HCT116 (cell line): ENCODE measurements at regions not wholly inside any gene's neighbourhood (a gene's known extent, or its start where the extent isn't known, plus 50 kb on each side); places are given as distances from the start of the nearest gene placed in this dataset.

Source experiments
- ATAC-seq: fragments of 200-7000 bp; cut with Tn5 transposase; 2 replicates; pipeline ENCODE4 v1.9.1; 2020; ENCODE audit warnings: mild to moderate bottlenecking, moderate library complexity
- BruUV-seq: library from RNA; stranded (reverse); fragments of 400-500 nt; replicated peaks from 2 replicates; lab custom pipeline; 2021; lab: Mats Ljungman, UMichigan
- CTCF ChIA-PET: fragments of 300-600 bp; sonication (Branson Sonifier 250); formaldehyde crosslinking; loops from one replicate; lab custom pipeline; 2021; ENCODE audit warnings: antibody characterized with exemption; lab: Charles Lee
- POLR2A ChIA-PET: fragments of 300-600, 350-600 bp; sonication (Branson Sonifier 250); formaldehyde crosslinking; loops from one replicate; lab custom pipeline; 2021; ENCODE audit warnings: antibody characterized with exemption; lab: Charles Lee
- RAD21 ChIA-PET, 2 experiments: fragments of 300-600 bp; sonication (Branson Sonifier 250); formaldehyde crosslinking; loops; one replicate each; lab custom pipeline; 2023; ENCODE audit warnings: low total read pairs in 2 of 2; ENCODE audit not compliant: uncharacterized antibody in 2 of 2, unreplicated experiment in 2 of 2, low non-redundant PET in 1 of 2; lab: Charles Lee
- DNase-seq: peaks from one replicate; pipeline ENCODE4 v3.0.0-alpha.2; 2010; ENCODE audit warnings: low read depth, low spot score
- H2AFZ ChIP-seq: fragments of 200-600 bp; shearing (Covaris generic), sonication (generic); 2 replicates; pipeline ENCODE4 v1.6.1; 2017; ENCODE audit warnings: low read depth, mixed run types, mixed read lengths, antibody characterized with exemption, low read length; ENCODE audit not compliant: poor library complexity, severe bottlenecking
- H3K27ac ChIP-seq: 2 replicates; pipeline ENCODE4 v1.5.1; 2012; ENCODE audit warnings: low read depth, low read length
- H3K27me3 ChIP-seq: fragments of 200-600 bp; sonication (generic); 2 replicates; pipeline ENCODE4 v1.6.1; 2016; ENCODE audit warnings: mixed run types, low read length, mixed read lengths; ENCODE audit not compliant: insufficient read depth
- H3K36me3 ChIP-seq, 2 experiments: fragments of 200-500 bp in 1 of 2; fragments of 200-600 bp in 1 of 2; sonication (Bioruptor generic) in 1 of 2; sonication (generic) in 1 of 2; 2 replicates each; pipeline versions ENCODE4 v1.5.1 to v1.6.1; 2014 to 2016; ENCODE audit warnings: low read length in 2 of 2, inconsistent platforms in 1 of 2, mixed read lengths in 1 of 2, mixed run types in 1 of 2; ENCODE audit not compliant: insufficient read depth in 2 of 2, control insufficient read depth in 1 of 2
- H3K4me1 ChIP-seq, 2 experiments: fragments of 200-600 bp in 1 of 2; sonication (generic) in 1 of 2; 2 replicates each; pipeline versions ENCODE4 v1.5.1 to v1.6.1; 2012 to 2017; ENCODE audit warnings: low read length in 2 of 2, inconsistent platforms in 1 of 2, mild to moderate bottlenecking in 1 of 2, mixed read lengths in 1 of 2, mixed run types in 1 of 2, moderate library complexity in 1 of 2; ENCODE audit not compliant: insufficient read depth in 2 of 2, control insufficient read depth in 1 of 2
- H3K4me2 ChIP-seq: fragments of 200-600 bp; sonication (generic); 2 replicates; pipeline ENCODE4 v1.6.1; 2017; ENCODE audit warnings: mixed run types, low read length, mixed read lengths
- H3K4me3 ChIP-seq, 2 experiments: fragments of 200-600 bp in 1 of 2; sonication (generic) in 1 of 2; replicated peaks in 1 of 2; 2 replicates each; pipeline ENCODE4 v1.5.1; 2011 to 2016; ENCODE audit warnings: low read length in 2 of 2, control low read depth in 1 of 2, low read depth in 1 of 2, mild to moderate bottlenecking in 1 of 2, mixed read lengths in 1 of 2, mixed run types in 1 of 2
- H3K79me2 ChIP-seq: fragments of 200-600 bp; sonication (generic); 2 replicates; pipeline ENCODE4 v1.6.1; 2017; ENCODE audit warnings: mild to moderate bottlenecking, mixed run types, low read length, moderate library complexity, mixed read lengths; ENCODE audit not compliant: insufficient read depth
- H3K9ac ChIP-seq: fragments of 200-600 bp; sonication (generic); 2 replicates; pipeline ENCODE4 v1.6.1; 2016; ENCODE audit warnings: low read length, mixed read lengths
- H3K9me2 ChIP-seq: fragments of 200-600 bp; sonication (generic), shearing (Covaris generic); 2 replicates; pipeline ENCODE4 v1.6.1; 2017; ENCODE audit warnings: mixed run types, mild to moderate bottlenecking, moderate library complexity; ENCODE audit not compliant: insufficient read depth
- H3K9me3 ChIP-seq, 2 experiments: fragments of 200-500 bp in 1 of 2; fragments of 200-600 bp in 1 of 2; sonication (Bioruptor generic) in 1 of 2; sonication (generic) in 1 of 2; 2 replicates each; pipeline ENCODE4 v1.6.1; 2014 to 2017; ENCODE audit warnings: low read length in 2 of 2, mixed read lengths in 2 of 2, inconsistent platforms in 1 of 2, low read depth in 1 of 2, mild to moderate bottlenecking in 1 of 2, mixed run types in 1 of 2, moderate library complexity in 1 of 2; ENCODE audit not compliant: control insufficient read depth in 1 of 2, insufficient read depth in 1 of 2
- H4K20me1 ChIP-seq: fragments of 200-600 bp; sonication (generic), shearing (Covaris generic); 2 replicates; pipeline ENCODE4 v1.6.1; 2017; ENCODE audit warnings: mixed run types, mild to moderate bottlenecking, moderate library complexity; ENCODE audit not compliant: insufficient read depth
- EGR1 ChIP-seq: IDR thresholded peaks from 2 replicates; pipeline ENCODE4 v1.6.1; 2012; ENCODE audit warnings: low read depth
- ELF1 ChIP-seq: IDR thresholded peaks from 2 replicates; pipeline ENCODE4 v1.6.1; 2012; ENCODE audit warnings: low read depth, borderline replicate concordance
- EZH2 ChIP-seq: fragments of 200-600 bp; sonication (generic); IDR thresholded peaks from 2 replicates; pipeline ENCODE4 v1.6.1; 2017; ENCODE audit warnings: antibody characterized with exemption, mixed run types
- FOSL1 ChIP-seq: IDR thresholded peaks from 2 replicates; pipeline ENCODE4 v1.6.1; 2012; ENCODE audit warnings: low read depth
- POLR2A ChIP-seq: IDR thresholded peaks from 2 replicates; pipeline ENCODE4 v1.7.0; 2011; ENCODE audit warnings: borderline replicate concordance; ENCODE audit not compliant: insufficient read depth, insufficient read length; ENCODE audit errors: extremely low read depth
- REST ChIP-seq: IDR thresholded peaks from 2 replicates; pipeline ENCODE4 v1.6.1; 2012; ENCODE audit warnings: low read depth
- SP1 ChIP-seq: IDR thresholded peaks from 2 replicates; pipeline ENCODE4 v1.6.1; 2012; ENCODE audit warnings: low read depth
- TCF7L2 ChIP-seq: IDR thresholded peaks from 2 replicates; pipeline ENCODE4 v1.7.0; 2011; ENCODE audit warnings: borderline replicate concordance, inconsistent platforms; ENCODE audit not compliant: insufficient read depth, insufficient read length; ENCODE audit errors: extremely low read depth
- intact Hi-C: fragments of 100-400 bp; cut with micrococcal nuclease; formaldehyde crosslinking; loops from 2 replicates; pipeline ENCODE4 v1.10.0; 2022

GRCh38 chr6:90947184-90948064 lies 360.6 kb upstream of the MAP3K7 start:
- DNase-seq: no peak
- Histone ChIP-seq H4K20me1 (no peaks in the 10 kb centered on the region), H3K9ac (no peak overlapping the region), H2AFZ (no peak overlapping the region), H3K27me3 (no peaks in the 10 kb centered on the region)
- POLR2A ChIA-PET: no interaction called here
- RAD21 ChIA-PET: no interaction called here
- TF ChIP-seq REST (0 out of 2 replicates have a peak, but pooled peaks have one; percentile 4), EGR1 (no peak)
- TF ChIP-seq, all 23 proteins: peak for 1
- Histone ChIP-seq H3K4me1 (no peaks in the 10 kb centered on the region), H3K79me2 (no peaks in the 10 kb centered on the region), H3K27ac (no peak overlapping the region), H3K4me2 (no peak overlapping the region), H3K36me3 (no peaks in the 10 kb centered on the region), H3K9me3 (no peaks in the 10 kb centered on the region), H3K4me3 (no peak overlapping the region), H3K9me2 (no peaks in the 10 kb centered on the region)
- intact Hi-C loops: no loop called here
- no peak for ATAC-seq
- CTCF ChIA-PET: no interaction called here
- BruUV-seq: no TSS peak

- ATAC-seq (no peak), DNase-seq (no peak)
- BruUV-seq: no TSS peak
- RAD21 ChIA-PET: no interaction called here
- no peak overlapping the region for H3K4me3 ChIP-seq
- no peaks in the 10 kb centered on the region for H3K9me2 ChIP-seq
- POLR2A ChIA-PET: no interaction called here
- no peaks in the 10 kb centered on the region for H3K36me3 ChIP-seq
- TF ChIP-seq EZH2 (no peak), FOSL1 (no peak), SP1 (no peak), POLR2A (no peak), ELF1 (no peak), TCF7L2 (no peak)
- no peaks in the 10 kb centered on the region for H3K4me1 ChIP-seq
- no peaks in the 10 kb centered on the region for H4K20me1 ChIP-seq
- H3K27ac ChIP-seq: no peak overlapping the region
- no peak overlapping the region for H3K4me2 ChIP-seq
- CTCF ChIA-PET: interaction anchor here (2.0 kb wide), 1 partner anchor 138 kb away, joined by 10 read pairs; no protein-coding TSS in a partner anchor
- intact Hi-C loops: no loop called here
- no peak overlapping the region for H3K9ac ChIP-seq
- H3K27me3 ChIP-seq: no peaks in the 10 kb centered on the region
- H3K9me3 ChIP-seq: no peaks in the 10 kb centered on the region
- H3K79me2 ChIP-seq: no peaks in the 10 kb centered on the region
- H2AFZ ChIP-seq: no peak overlapping the region
These were observed 355.0 kb upstream of the MAP3K7 start for GRCh38 chr6:90941885-90942284.
